ENCODE measurements at regions not wholly inside any gene's neighbourhood (a gene's known extent, or its start where the extent isn't known, plus 50 kb on each side); places are given as distances from the start of the nearest gene placed in this dataset.

- TF ChIP-seq ZNF462 (CRISPR knock-in tag; IDR thresholded peaks at IDR 0.05) (no peak), CTCF (conservative IDR thresholded peaks at IDR 0.05; ENCODE audit: low read depth in 2 of 2) (no peak), EZH2 (IDR thresholded peaks at IDR 0.05; ENCODE audit: low read depth, unreplicated experiment) (no peak), REST (IDR thresholded peaks at IDR 0.05; ENCODE audit: unreplicated experiment) (no peak), POLR2AphosphoS5 (IDR thresholded peaks at IDR 0.05; ENCODE audit: low read depth) (no peak), EZH2phosphoT487 (IDR thresholded peaks at IDR 0.05; ENCODE audit: unreplicated experiment) (no peak), ZNF331 (CRISPR knock-in tag; IDR thresholded peaks at IDR 0.05; ENCODE audit: low read depth) (no peak), CREB1 (CRISPR knock-in tag; IDR thresholded peaks at IDR 0.05; ENCODE audit: low read depth) (no peak), NANOG (IDR thresholded peaks at IDR 0.05; ENCODE audit: borderline replicate concordance) (no peak), STAT1 (IDR thresholded peaks at IDR 0.05; ENCODE audit: unreplicated experiment) (no peak), JUNB (IDR thresholded peaks at IDR 0.05; ENCODE audit: unreplicated experiment) (no peak)
Measured at GRCh38 chr1:239566074-239566473, 179.7 kb downstream of the CHRM3 start.

Data from GM23338 (cell line).